ENCODE measurements at regions not wholly inside any gene's neighbourhood (a gene's known extent, or its start where the extent isn't known, plus 50 kb on each side); places are given as distances from the start of the nearest gene placed in this dataset.

DNA sequence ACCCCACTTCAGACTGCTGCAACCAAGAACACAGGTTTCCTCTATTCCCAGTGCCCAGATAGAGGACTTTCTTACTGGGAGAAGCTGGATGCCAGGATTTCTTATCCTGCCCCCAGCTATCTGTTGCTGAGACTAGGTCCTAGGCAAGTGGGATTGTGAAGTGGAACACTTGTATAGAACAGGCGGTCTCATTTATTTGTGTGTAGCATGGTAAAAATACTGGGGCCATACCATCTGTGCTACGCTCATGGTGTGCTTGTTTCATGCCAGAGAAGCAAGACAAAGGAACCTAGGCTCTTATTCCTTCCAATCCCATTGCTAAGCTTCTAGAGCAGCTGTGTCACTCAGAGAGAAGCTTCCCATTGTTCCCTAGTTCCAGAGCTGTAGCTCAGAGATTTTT lies 191.5 kb upstream of the EPHA6 start:
- no peaks in the 10 kb centered on the region for H3K4me1 ChIP-seq (ENCODE audit: control insufficient read depth, extremely low read depth, insufficient read depth, low read length)
- no peak for DNase-seq (ENCODE audit: low read depth in 2 of 2)
- no peak overlapping the region for H3K9ac ChIP-seq (ENCODE audit: insufficient read depth, low read length)
- H3K4me3 ChIP-seq (replicated peaks in 1 of 4; ENCODE audit: control extremely low read depth in 1 of 4, insufficient read depth in 1 of 4, low read depth in 3 of 4, low read length in 4 of 4): no peak overlapping the region
- H3K27ac ChIP-seq (ENCODE audit: insufficient read depth, low read length): no peak overlapping the region
- no peaks in the 10 kb centered on the region for H3K36me3 ChIP-seq (ENCODE audit: control insufficient read depth, insufficient read depth, low read length)
- H2AFZ ChIP-seq (ENCODE audit: low read length): no peak overlapping the region
- H3K9me3 ChIP-seq (ENCODE audit: control insufficient read depth, insufficient read depth, low read depth, low read length): no peaks in the 10 kb centered on the region
- no peaks in the 10 kb centered on the region for H3K27me3 ChIP-seq (ENCODE audit: control insufficient read depth, insufficient read depth, low read length)
- no peak for TF ChIP-seq EZH2 (IDR thresholded peaks at IDR 0.05; ENCODE audit: low read length, missing control alignments)
- TF ChIP-seq, protein P1, sequence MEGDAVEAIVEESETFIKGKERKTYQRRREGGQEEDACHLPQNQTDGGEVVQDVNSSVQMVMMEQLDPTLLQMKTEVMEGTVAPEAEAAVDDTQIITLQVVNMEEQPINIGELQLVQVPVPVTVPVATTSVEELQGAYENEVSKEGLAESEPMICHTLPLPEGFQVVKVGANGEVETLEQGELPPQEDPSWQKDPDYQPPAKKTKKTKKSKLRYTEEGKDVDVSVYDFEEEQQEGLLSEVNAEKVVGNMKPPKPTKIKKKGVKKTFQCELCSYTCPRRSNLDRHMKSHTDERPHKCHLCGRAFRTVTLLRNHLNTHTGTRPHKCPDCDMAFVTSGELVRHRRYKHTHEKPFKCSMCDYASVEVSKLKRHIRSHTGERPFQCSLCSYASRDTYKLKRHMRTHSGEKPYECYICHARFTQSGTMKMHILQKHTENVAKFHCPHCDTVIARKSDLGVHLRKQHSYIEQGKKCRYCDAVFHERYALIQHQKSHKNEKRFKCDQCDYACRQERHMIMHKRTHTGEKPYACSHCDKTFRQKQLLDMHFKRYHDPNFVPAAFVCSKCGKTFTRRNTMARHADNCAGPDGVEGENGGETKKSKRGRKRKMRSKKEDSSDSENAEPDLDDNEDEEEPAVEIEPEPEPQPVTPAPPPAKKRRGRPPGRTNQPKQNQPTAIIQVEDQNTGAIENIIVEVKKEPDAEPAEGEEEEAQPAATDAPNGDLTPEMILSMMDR (conservative IDR thresholded peaks at IDR 0.05 in 1 of 2, IDR thresholded peaks at IDR 0.05 in 1 of 2; ENCODE audit: low read depth in 1 of 2, low read length in 2 of 2): no peak
- no peaks in the 10 kb centered on the region for H4K20me1 ChIP-seq (ENCODE audit: control insufficient read depth, extremely low read depth, insufficient read depth, low read length)
- H3K79me2 ChIP-seq (ENCODE audit: control insufficient read depth, insufficient read depth, low read length): no peaks in the 10 kb centered on the region
- no peak overlapping the region for H3K4me2 ChIP-seq (ENCODE audit: extremely low read depth, insufficient read depth, low read length)

DNA sequence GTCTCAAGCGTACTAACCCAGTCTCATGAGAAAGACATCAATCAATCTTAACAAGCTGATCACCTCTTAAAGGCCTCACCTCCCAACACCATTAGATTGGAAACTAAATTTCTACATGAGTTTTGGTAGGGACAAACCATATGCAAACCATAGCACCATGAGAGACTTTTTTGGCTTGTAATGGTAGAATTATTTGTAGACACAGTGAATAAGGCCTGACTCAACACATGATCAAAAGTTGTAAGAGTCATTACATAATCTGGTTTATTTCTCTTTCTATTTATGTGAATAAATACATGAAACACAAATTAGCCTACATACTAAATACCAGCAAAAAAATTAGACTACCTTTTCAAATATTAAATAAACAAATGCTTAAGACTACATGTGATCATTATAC lies 183.3 kb upstream of the EPHA6 start:
- no peak overlapping the region for H3K4me2 ChIP-seq (ENCODE audit: extremely low read depth, insufficient read depth, low read length)
- TF ChIP-seq EZH2 (IDR thresholded peaks at IDR 0.05; ENCODE audit: low read length, missing control alignments): no peak
- TF ChIP-seq, protein P1 (conservative IDR thresholded peaks at IDR 0.05 in 1 of 2, IDR thresholded peaks at IDR 0.05 in 1 of 2; ENCODE audit: low read depth in 1 of 2, low read length in 2 of 2): no peak
- no peaks in the 10 kb centered on the region for H3K27me3 ChIP-seq (ENCODE audit: control insufficient read depth, insufficient read depth, low read length)
- no peaks in the 10 kb centered on the region for H3K79me2 ChIP-seq (ENCODE audit: control insufficient read depth, insufficient read depth, low read length)
- no peaks in the 10 kb centered on the region for H3K36me3 ChIP-seq (ENCODE audit: control insufficient read depth, insufficient read depth, low read length)
- no peak for DNase-seq (ENCODE audit: low read depth in 2 of 2)
- no peaks in the 10 kb centered on the region for H3K4me1 ChIP-seq (ENCODE audit: control insufficient read depth, extremely low read depth, insufficient read depth, low read length)
- no peak overlapping the region for H3K4me3 ChIP-seq (replicated peaks in 1 of 4; ENCODE audit: control extremely low read depth in 1 of 4, insufficient read depth in 1 of 4, low read depth in 3 of 4, low read length in 4 of 4)
- H3K27ac ChIP-seq (ENCODE audit: insufficient read depth, low read length): no peak overlapping the region
- H2AFZ ChIP-seq (ENCODE audit: low read length): no peak overlapping the region
- no peaks in the 10 kb centered on the region for H3K9me3 ChIP-seq (ENCODE audit: control insufficient read depth, insufficient read depth, low read depth, low read length)
- no peaks in the 10 kb centered on the region for H4K20me1 ChIP-seq (ENCODE audit: control insufficient read depth, extremely low read depth, insufficient read depth, low read length)
- H3K9ac ChIP-seq (ENCODE audit: insufficient read depth, low read length): no peak overlapping the region

DNA sequence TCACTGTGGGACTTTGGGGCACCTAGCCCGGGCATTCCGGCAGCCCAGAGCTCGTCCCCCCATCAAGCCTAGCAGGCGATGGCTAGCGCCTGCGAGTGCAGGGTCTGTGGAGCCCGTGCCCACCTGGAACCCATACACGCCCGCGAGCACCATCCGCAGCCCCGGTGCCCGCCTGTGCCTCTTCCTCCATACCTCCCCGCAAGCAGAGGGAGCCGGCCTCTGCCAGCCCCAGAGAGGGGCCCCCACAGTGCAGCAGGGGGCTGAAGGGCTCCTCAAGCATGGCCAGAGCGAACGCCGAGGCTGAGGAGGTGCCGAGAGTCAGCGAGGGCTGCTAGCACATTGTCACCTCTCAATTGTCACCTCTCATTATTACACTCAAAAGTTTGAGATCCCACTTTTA lies 167.8 kb upstream of the EPHA6 start:
- Histone ChIP-seq H3K9ac (ENCODE audit: insufficient read depth, low read length) (no peak overlapping the region), H3K27me3 (ENCODE audit: control insufficient read depth, insufficient read depth, low read length) (no peaks in the 10 kb centered on the region), H3K9me3 (ENCODE audit: control insufficient read depth, insufficient read depth, low read depth, low read length) (no peaks in the 10 kb centered on the region), H3K4me3 (replicated peaks in 1 of 4; ENCODE audit: control extremely low read depth in 1 of 4, insufficient read depth in 1 of 4, low read depth in 3 of 4, low read length in 4 of 4) (no peak overlapping the region), H2AFZ (ENCODE audit: low read length) (no peak overlapping the region), H3K27ac (ENCODE audit: insufficient read depth, low read length) (no peak overlapping the region), H4K20me1 (ENCODE audit: control insufficient read depth, extremely low read depth, insufficient read depth, low read length) (no peaks in the 10 kb centered on the region), H3K36me3 (ENCODE audit: control insufficient read depth, insufficient read depth, low read length) (no peaks in the 10 kb centered on the region), H3K4me1 (ENCODE audit: control insufficient read depth, extremely low read depth, insufficient read depth, low read length) (no peaks in the 10 kb centered on the region), H3K4me2 (ENCODE audit: extremely low read depth, insufficient read depth, low read length) (no peak overlapping the region), H3K79me2 (ENCODE audit: control insufficient read depth, insufficient read depth, low read length) (no peaks in the 10 kb centered on the region)
- no peak for DNase-seq (ENCODE audit: low read depth in 2 of 2)
- TF ChIP-seq EZH2 (IDR thresholded peaks at IDR 0.05; ENCODE audit: low read length, missing control alignments): no peak
- TF ChIP-seq, protein P1 (conservative IDR thresholded peaks at IDR 0.05 in 1 of 2, IDR thresholded peaks at IDR 0.05 in 1 of 2; ENCODE audit: low read depth in 1 of 2, low read length in 2 of 2): no peak
